ENCODE measurements at regions not wholly inside any gene's neighbourhood (a gene's known extent, or its start where the extent isn't known, plus 50 kb on each side); places are given as distances from the start of the nearest gene placed in this dataset.

GRCh38 chr6:19664878-19665612, 172.1 kb upstream of the ID4 start:
- no peak overlapping the region for H3K4me3 ChIP-seq
- peak overlapping the region in 2 of 4 donors; percentile 1 to 24 for H3K27ac ChIP-seq
- TF ChIP-seq CTCF (IDR thresholded peaks at IDR 0.05) (no peak), POLR2A (IDR thresholded peaks at IDR 0.05) (no peak)
- no peak for DNase-seq
- 92 to 94% methylated on average over 2 of the region's 2 CpGs for WGBS, 2 donors
- H3K27me3 ChIP-seq, result no peaks in the 10 kb centered on the region
- H3K36me3 ChIP-seq (replicated peaks in 1 of 2; ENCODE audit: insufficient read depth in 1 of 2, low read depth in 2 of 2), result no peaks in the 10 kb centered on the region
- intact Hi-C loops (cut with DNase I), result no loop called here
- H3K9me3 ChIP-seq, result no peaks in the 10 kb centered on the region
- ATAC-seq, result no peak
- H3K4me1 ChIP-seq, result peaks cover 12% of the 10 kb centered on the region

GRCh38 chr6:19665613-19665909, 171.6 kb upstream of the ID4 start:
- Histone ChIP-seq H3K36me3 (replicated peaks in 1 of 2; ENCODE audit: insufficient read depth in 1 of 2, low read depth in 2 of 2) (no peaks in the 10 kb centered on the region), H3K9me3 (no peaks in the 10 kb centered on the region), H3K4me3 (no peak overlapping the region), H3K27me3 (no peaks in the 10 kb centered on the region), H3K4me1 (peaks cover 12% of the 10 kb centered on the region), H3K27ac (peak overlapping the region in 2 of 4 donors; percentile 1 to 24)
- ATAC-seq (no peak), DNase-seq (no peak)
- intact Hi-C loops (cut with DNase I), result no loop called here
- 0 to 11% methylated on average over 1 of the region's 1 CpG for WGBS, 2 donors
- no peak for TF ChIP-seq POLR2A (IDR thresholded peaks at IDR 0.05)
- TF ChIP-seq CTCF (IDR thresholded peaks at IDR 0.05), result no peak

GRCh38 chr6:19668710-19669109, 168.5 kb upstream of the ID4 start:
- DNase-seq (no peak), ATAC-seq (no peak)
- no peak overlapping the region for H3K27ac ChIP-seq
- intact Hi-C loops (cut with DNase I), result no loop called here
- TF ChIP-seq CTCF (IDR thresholded peaks at IDR 0.05), result no peak
- TF ChIP-seq POLR2A (IDR thresholded peaks at IDR 0.05), result no peak
- H3K4me3 ChIP-seq, result no peak overlapping the region
- peaks cover 12% of the 10 kb centered on the region for H3K4me1 ChIP-seq
- no peaks in the 10 kb centered on the region for H3K9me3 ChIP-seq
- H3K36me3 ChIP-seq (replicated peaks in 1 of 2; ENCODE audit: insufficient read depth in 1 of 2, low read depth in 2 of 2), result no peaks in the 10 kb centered on the region
- H3K27me3 ChIP-seq, result no peaks in the 10 kb centered on the region

DNA sequence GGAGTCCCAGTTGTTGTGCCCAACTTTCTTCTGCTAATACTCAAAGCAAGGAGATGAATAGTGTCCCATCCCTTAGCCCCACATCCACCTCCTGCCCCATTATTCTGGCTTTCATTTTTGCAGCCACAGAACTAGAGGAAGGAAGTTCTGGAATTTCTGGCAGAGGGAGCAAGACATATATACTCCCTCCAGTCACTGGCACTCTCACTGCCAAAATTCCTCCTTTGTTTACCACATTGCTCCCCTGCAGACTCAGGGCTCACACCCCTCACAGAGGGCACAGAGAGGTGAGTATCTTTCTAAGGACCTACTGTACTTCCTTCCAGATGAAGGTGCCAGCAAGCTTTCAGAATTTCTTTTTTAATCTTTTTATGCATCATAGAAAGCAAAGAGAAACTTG, 168.0 kb upstream of the ID4 start:
- TF ChIP-seq POLR2A (IDR thresholded peaks at IDR 0.05), result no peak
- no peaks in the 10 kb centered on the region for H3K27me3 ChIP-seq
- intact Hi-C loops (cut with DNase I), result no loop called here
- H3K36me3 ChIP-seq (replicated peaks in 1 of 2; ENCODE audit: insufficient read depth in 1 of 2, low read depth in 2 of 2), result no peaks in the 10 kb centered on the region
- peaks cover 12% of the 10 kb centered on the region for H3K4me1 ChIP-seq
- H3K4me3 ChIP-seq, result no peak overlapping the region
- H3K9me3 ChIP-seq, result no peaks in the 10 kb centered on the region
- H3K27ac ChIP-seq, result peak overlapping the region in 1 of 4 donors; percentile 20
- DNase-seq (peak in 1 of 4 donors; percentile 37), ATAC-seq (peak; percentile 71)

- no peak for ATAC-seq
- H3K27ac ChIP-seq, result no peak overlapping the region
- intact Hi-C loops (cut with DNase I), result no loop called here
Measured at GRCh38 chr6:19682859-19683258, 154.3 kb upstream of the ID4 start.

More at GRCh38 chr6:19682859-19683258, 154.3 kb upstream of the ID4 start:
- Histone ChIP-seq H3K36me3 (replicated peaks in 1 of 2; ENCODE audit: insufficient read depth in 1 of 2, low read depth in 2 of 2) (no peaks in the 10 kb centered on the region), H3K27me3 (no peaks in the 10 kb centered on the region), H3K4me3 (no peak overlapping the region), H3K4me1 (no peaks in the 10 kb centered on the region), H3K9me3 (no peaks in the 10 kb centered on the region)
- DNase-seq, result no peak
- TF ChIP-seq CTCF (IDR thresholded peaks at IDR 0.05), result no peak
- TF ChIP-seq POLR2A (IDR thresholded peaks at IDR 0.05), result no peak
